Sigmoid colon (tissue), 6 donors: ENCODE measurements at regions not wholly inside any gene's neighbourhood (a gene's known extent, or its start where the extent isn't known, plus 50 kb on each side); places are given as distances from the start of the nearest gene placed in this dataset.
"Not testable (repeated sequence)": the region's sequence is repeated elsewhere in the genome, so short reads cannot be mapped to it uniquely, and the experiment has no call there.

ENCODE experiments used
- DNase-seq: peaks from one replicate; pipeline ENCODE4 v3.0.0-alpha.2; 2019
- H3K27ac ChIP-seq, 4 donors: fragments of 200-600 bp; sonication (generic); one replicate each; pipeline ENCODE4 v1.5.1; 2016 to 2019; ENCODE audit warnings: mild to moderate bottlenecking in 1 of 4
- H3K27me3 ChIP-seq, 3 donors: fragments of 200-600 bp; sonication (generic); one replicate each; pipeline ENCODE4 v1.5.1; 2019; ENCODE audit warnings: mild to moderate bottlenecking in 1 of 3
- H3K36me3 ChIP-seq, 4 donors: fragments of 200-600 bp; sonication (generic); one replicate each; pipeline ENCODE4 v1.5.1; 2016 to 2019
- H3K4me1 ChIP-seq, 4 donors: fragments of 200-600 bp; sonication (generic); one replicate each; pipeline ENCODE4 v1.5.1; 2017 to 2019
- H3K4me3 ChIP-seq, 4 donors: fragments of 200-600 bp; sonication (generic); one replicate each; pipeline ENCODE4 v1.5.1; 2017 to 2019; ENCODE audit warnings: mild to moderate bottlenecking in 2 of 4, moderate library complexity in 1 of 4
- H3K9me3 ChIP-seq, 4 donors: fragments of 200-600 bp in 3 of 4; sonication (generic) in 3 of 4; one replicate each; pipeline versions ENCODE4 v1.5.1 to v1.6.1; 2013 to 2019
- EP300 ChIP-seq, 4 donors: sonication (generic); formaldehyde crosslinking; IDR thresholded peaks; one replicate each; pipeline ENCODE4 v1.6.1; 2017; ENCODE audit warnings: antibody characterized with exemption in 4 of 4
- POLR2A ChIP-seq, 2 donors: fragments of 450-650 bp; IDR thresholded peaks; one replicate each; pipeline ENCODE4 v1.6.1; 2016; ENCODE audit warnings: antibody characterized with exemption in 2 of 2, mild to moderate bottlenecking in 2 of 2, moderate library complexity in 2 of 2
- POLR2AphosphoS5 ChIP-seq, 4 donors: sonication (generic); formaldehyde crosslinking; IDR thresholded peaks; one replicate each; pipeline ENCODE4 v1.6.1; 2017; ENCODE audit warnings: antibody characterized with exemption in 4 of 4
- WGBS, 2 donors: extraction: QIAGEN DNeasy Blood & Tissue Kit; methylation state at CpG; one replicate each; pipeline ENCODE4 v1.1.7; 2013; 5-methylcytosine and 5-hydroxymethylcytosine counted together
- intact Hi-C: fragments of 100-400 bp; cut with DNase I; formaldehyde crosslinking; loops from one replicate; pipeline ENCODE4 v1.15.1; 2023
- TF ChIP-seq, protein P1 (sequence below), 4 experiments: fragments of 450-650 bp in 3 of 4; fragments of 200-600 bp in 1 of 4; IDR thresholded peaks; one replicate each; pipeline ENCODE4 v1.5.1; 2016 to 2019; ENCODE audit warnings: antibody characterized with exemption in 4 of 4, mild to moderate bottlenecking in 3 of 4, moderate library complexity in 2 of 4
- donor health status: healthy with polysubstance abuse.
- donor health status: healthy.

GRCh38 chr6:78781001-78781400 lies 86.3 kb upstream of the IRAK1BP1 start:
- Histone ChIP-seq H3K27me3 (no peaks in the 10 kb centered on the region), H3K4me1 (no peaks in the 10 kb centered on the region), H3K27ac (no peak overlapping the region), H3K36me3 (no peaks in the 10 kb centered on the region), H3K4me3 (no peak overlapping the region), H3K9me3 (no peaks in the 10 kb centered on the region)
- TF ChIP-seq POLR2A (IDR thresholded peaks at IDR 0.05), result no peak
- no peak for TF ChIP-seq POLR2AphosphoS5 (IDR thresholded peaks at IDR 0.05)
- TF ChIP-seq, protein P1, sequence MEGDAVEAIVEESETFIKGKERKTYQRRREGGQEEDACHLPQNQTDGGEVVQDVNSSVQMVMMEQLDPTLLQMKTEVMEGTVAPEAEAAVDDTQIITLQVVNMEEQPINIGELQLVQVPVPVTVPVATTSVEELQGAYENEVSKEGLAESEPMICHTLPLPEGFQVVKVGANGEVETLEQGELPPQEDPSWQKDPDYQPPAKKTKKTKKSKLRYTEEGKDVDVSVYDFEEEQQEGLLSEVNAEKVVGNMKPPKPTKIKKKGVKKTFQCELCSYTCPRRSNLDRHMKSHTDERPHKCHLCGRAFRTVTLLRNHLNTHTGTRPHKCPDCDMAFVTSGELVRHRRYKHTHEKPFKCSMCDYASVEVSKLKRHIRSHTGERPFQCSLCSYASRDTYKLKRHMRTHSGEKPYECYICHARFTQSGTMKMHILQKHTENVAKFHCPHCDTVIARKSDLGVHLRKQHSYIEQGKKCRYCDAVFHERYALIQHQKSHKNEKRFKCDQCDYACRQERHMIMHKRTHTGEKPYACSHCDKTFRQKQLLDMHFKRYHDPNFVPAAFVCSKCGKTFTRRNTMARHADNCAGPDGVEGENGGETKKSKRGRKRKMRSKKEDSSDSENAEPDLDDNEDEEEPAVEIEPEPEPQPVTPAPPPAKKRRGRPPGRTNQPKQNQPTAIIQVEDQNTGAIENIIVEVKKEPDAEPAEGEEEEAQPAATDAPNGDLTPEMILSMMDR (IDR thresholded peaks at IDR 0.05), result no peak
- TF ChIP-seq EP300 (IDR thresholded peaks at IDR 0.05), result no peak
- 91 to 92% methylated on average over 4 of the region's 4 CpGs for WGBS, 2 donors
- no peak for DNase-seq
- intact Hi-C loops, result no loop called here

GRCh38 chr6:78783366-78783765 lies 84.0 kb upstream of the IRAK1BP1 start:
- intact Hi-C loops, H3K4me3 ChIP-seq, DNase-seq, H3K36me3 ChIP-seq, H3K9me3 ChIP-seq, H3K4me1 ChIP-seq, H3K27me3 ChIP-seq, H3K27ac ChIP-seq: not testable (repeated sequence)
- WGBS, 2 donors, result 86 to 90% methylated on average over 6 of the region's 6 CpGs

GRCh38 chr6:78797270-78797669 lies 70.1 kb upstream of the IRAK1BP1 start:
- Histone ChIP-seq H3K27me3 (no peaks in the 10 kb centered on the region), H3K36me3 (no peaks in the 10 kb centered on the region), H3K27ac (no peak overlapping the region), H3K4me1 (no peaks in the 10 kb centered on the region), H3K9me3 (peaks cover 0 to 12% (median 5%) of the 10 kb centered on the region in 4 donors), H3K4me3 (no peak overlapping the region)
- TF ChIP-seq POLR2AphosphoS5 (IDR thresholded peaks at IDR 0.05), result no peak
- TF ChIP-seq POLR2A (IDR thresholded peaks at IDR 0.05), result no peak
- TF ChIP-seq EP300 (IDR thresholded peaks at IDR 0.05), result no peak
- no peak for DNase-seq
- intact Hi-C loops, result no loop called here

DNA sequence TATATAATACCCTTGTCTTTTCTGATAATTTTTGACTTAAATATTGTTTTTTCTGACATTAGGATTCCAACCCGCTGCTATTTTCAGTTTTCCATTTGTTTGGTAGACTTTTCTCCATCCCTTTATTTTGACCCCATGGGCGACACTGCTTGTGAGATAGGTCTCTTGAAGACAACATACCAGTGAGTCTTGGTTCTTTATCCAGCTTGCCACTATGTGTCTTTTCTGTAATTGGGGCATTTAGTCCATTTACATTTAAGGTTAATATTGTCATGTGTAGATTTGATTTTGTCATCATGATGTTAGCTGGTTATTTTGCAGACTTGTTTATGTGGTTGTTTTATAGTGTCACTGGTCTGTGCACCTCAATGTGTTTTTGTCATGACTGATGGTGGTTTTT lies 67.7 kb upstream of the IRAK1BP1 start:
- Histone ChIP-seq H3K27me3 (no peaks in the 10 kb centered on the region), H3K36me3 (no peaks in the 10 kb centered on the region), H3K4me1 (no peaks in the 10 kb centered on the region), H3K27ac (no peak overlapping the region), H3K4me3 (no peak overlapping the region), H3K9me3 (peaks cover 0 to 18% (median 12%) of the 10 kb centered on the region in 4 donors)
- 92% methylated on average over 2 of the region's 2 CpGs for WGBS, 2 donors
- intact Hi-C loops, result no loop called here
- DNase-seq, result no peak
- TF ChIP-seq, protein P1 (IDR thresholded peaks at IDR 0.05), result no peak
- TF ChIP-seq POLR2A (IDR thresholded peaks at IDR 0.05), result no peak
- TF ChIP-seq EP300 (IDR thresholded peaks at IDR 0.05), result no peak

GRCh38 chr6:78806792-78807191 lies 60.6 kb upstream of the IRAK1BP1 start:
- intact Hi-C loops, H3K27me3 ChIP-seq: not testable (repeated sequence)
- WGBS, 2 donors, result 96 to 99% methylated on average over 1 of the region's 1 CpG

GRCh38 chr6:78807655-78808355 lies 59.5 kb upstream of the IRAK1BP1 start:
- DNase-seq, H3K4me1 ChIP-seq, H3K4me3 ChIP-seq, H3K27me3 ChIP-seq, H3K27ac ChIP-seq, intact Hi-C loops, H3K36me3 ChIP-seq: not testable (repeated sequence)
- 31 to 71% methylated on average over 10 of the region's 10 CpGs for WGBS, 2 donors
- peaks cover 0 to 13% (median 6%) of the 10 kb centered on the region in 4 donors for H3K9me3 ChIP-seq

More at GRCh38 chr6:78806792-78807191, 60.6 kb upstream of the IRAK1BP1 start:
- DNase-seq, H3K27ac ChIP-seq, H3K4me3 ChIP-seq, H3K4me1 ChIP-seq, H3K36me3 ChIP-seq: not testable (repeated sequence)
- peaks cover 2 to 15% (median 6%) of the 10 kb centered on the region in 4 donors for H3K9me3 ChIP-seq

DNA sequence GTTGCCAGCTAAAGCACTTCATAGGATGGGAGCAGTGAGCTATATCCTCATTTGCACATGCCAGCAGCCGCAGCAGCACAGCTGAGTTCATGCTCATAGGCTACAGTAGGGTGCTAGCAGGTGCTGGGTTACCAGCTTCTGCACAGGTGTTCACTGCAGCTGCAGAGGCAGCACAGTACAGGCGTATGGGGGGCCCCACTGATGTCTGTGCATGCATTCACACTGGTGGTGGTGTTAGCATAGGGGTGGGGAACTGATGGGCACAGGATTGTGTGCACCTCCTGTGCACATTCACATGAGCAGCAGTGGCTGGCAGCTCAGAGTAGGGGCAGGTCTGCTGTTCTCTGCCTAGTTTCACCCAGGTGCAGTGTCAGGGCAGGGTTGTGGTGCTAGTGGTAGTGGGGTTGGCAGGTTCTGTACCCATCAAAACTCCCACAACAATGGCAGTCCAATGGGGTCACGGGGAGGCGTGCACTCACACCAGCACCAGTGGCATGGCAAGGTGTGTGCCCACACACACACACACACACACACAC lies 58.9 kb upstream of the IRAK1BP1 start:
- Histone ChIP-seq H3K4me3 (no peak overlapping the region), H3K9me3 (peaks cover 0 to 9% (median 5%) of the 10 kb centered on the region in 4 donors), H3K4me1 (no peaks in the 10 kb centered on the region), H3K27ac (no peak overlapping the region), H3K36me3 (no peaks in the 10 kb centered on the region), H3K27me3 (no peaks in the 10 kb centered on the region)
- WGBS, 2 donors, result 61 to 82% methylated on average over 4 of the region's 4 CpGs
- DNase-seq, result no peak
- TF ChIP-seq POLR2A (IDR thresholded peaks at IDR 0.05), result no peak
- TF ChIP-seq POLR2AphosphoS5 (IDR thresholded peaks at IDR 0.05), result no peak
- TF ChIP-seq, protein P1 (IDR thresholded peaks at IDR 0.05), result no peak
- no peak for TF ChIP-seq EP300 (IDR thresholded peaks at IDR 0.05)
- intact Hi-C loops, result no loop called here
